Epithelial cell of proximal tubule (primary cell): ENCODE measurements at regions not wholly inside any gene's neighbourhood (a gene's known extent, or its start where the extent isn't known, plus 50 kb on each side); places are given as distances from the start of the nearest gene placed in this dataset.

Source experiments
- DNase-seq: peaks from one replicate; pipeline ENCODE4 v3.0.0-alpha.2; 2011; ENCODE audit warnings: low read depth
- H3K4me3 ChIP-seq: 2 replicates; pipeline ENCODE4 v1.5.1; 2011; ENCODE audit warnings: low read depth, mild to moderate bottlenecking, low read length
- TF ChIP-seq, protein P1 (sequence below): conservative IDR thresholded peaks from 2 replicates; pipeline ENCODE4 v1.5.1; 2012; ENCODE audit warnings: low read depth, mild to moderate bottlenecking, low read length

DNA sequence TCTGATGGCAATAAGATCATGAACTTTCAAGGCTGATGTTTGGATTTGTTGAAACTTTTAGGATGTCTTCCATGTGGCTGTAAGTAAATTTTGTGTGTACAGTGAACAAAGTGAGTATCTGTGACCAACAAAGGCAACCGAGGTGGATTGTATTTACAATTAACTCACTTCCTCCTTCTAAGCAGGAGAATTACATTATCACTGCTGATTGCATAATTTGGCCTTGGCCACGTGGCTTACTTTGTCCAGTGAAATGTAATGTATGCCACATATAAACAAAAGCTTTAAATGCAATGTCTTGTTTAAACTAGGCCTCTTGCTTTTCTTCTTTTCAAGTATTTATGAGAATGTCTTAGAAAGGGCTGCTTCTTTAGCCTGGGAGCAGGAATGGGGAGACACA is 66.3 kb upstream of the MAD2L1 start:
- TF ChIP-seq, protein P1, sequence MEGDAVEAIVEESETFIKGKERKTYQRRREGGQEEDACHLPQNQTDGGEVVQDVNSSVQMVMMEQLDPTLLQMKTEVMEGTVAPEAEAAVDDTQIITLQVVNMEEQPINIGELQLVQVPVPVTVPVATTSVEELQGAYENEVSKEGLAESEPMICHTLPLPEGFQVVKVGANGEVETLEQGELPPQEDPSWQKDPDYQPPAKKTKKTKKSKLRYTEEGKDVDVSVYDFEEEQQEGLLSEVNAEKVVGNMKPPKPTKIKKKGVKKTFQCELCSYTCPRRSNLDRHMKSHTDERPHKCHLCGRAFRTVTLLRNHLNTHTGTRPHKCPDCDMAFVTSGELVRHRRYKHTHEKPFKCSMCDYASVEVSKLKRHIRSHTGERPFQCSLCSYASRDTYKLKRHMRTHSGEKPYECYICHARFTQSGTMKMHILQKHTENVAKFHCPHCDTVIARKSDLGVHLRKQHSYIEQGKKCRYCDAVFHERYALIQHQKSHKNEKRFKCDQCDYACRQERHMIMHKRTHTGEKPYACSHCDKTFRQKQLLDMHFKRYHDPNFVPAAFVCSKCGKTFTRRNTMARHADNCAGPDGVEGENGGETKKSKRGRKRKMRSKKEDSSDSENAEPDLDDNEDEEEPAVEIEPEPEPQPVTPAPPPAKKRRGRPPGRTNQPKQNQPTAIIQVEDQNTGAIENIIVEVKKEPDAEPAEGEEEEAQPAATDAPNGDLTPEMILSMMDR, result no peak
- DNase-seq, result no peak
- no peak overlapping the region for H3K4me3 ChIP-seq

DNA sequence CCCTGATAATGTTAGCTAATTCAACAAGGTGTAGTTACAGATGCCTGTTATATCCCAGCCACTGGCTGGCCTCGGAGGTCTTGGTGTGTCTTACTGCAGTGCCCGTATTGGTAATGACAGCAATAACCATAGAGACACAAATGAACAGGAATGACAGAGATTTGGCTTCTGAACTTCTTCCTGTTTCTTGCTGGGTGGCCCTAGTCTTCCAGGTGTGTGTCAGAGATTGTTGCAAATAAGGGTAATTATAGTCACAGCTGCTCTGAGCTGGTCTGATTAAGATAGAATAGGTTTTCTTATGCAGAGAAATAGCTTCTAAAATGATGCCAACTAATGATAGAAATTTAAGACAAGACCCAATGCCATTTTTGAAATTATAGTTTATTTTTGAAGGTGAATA is 64.1 kb upstream of the MAD2L1 start:
- no peak overlapping the region for H3K4me3 ChIP-seq
- DNase-seq, result no peak
- TF ChIP-seq, protein P1, result no peak
